GM12892 (cell line): ENCODE measurements at regions not wholly inside any gene's neighbourhood (a gene's known extent, or its start where the extent isn't known, plus 50 kb on each side); places are given as distances from the start of the nearest gene placed in this dataset.

Source experiments
- DNase-seq: peaks from one replicate; pipeline ENCODE4 v3.0.0; 2011; ENCODE audit not compliant: insufficient read length
- FAIRE-seq: peaks from 2 replicates; lab custom pipeline; 2011; peaks lifted over from hg19 to GRCh38; lab: Jason Lieb, UNC
- POLR2A ChIP-seq: IDR thresholded peaks from 2 replicates; pipeline ENCODE4 v1.6.1; 2011; ENCODE audit warnings: low read depth, low read length, control low read depth
- POLR2AphosphoS5 ChIP-seq: IDR thresholded peaks from 2 replicates; pipeline ENCODE4 v1.6.1; 2011; ENCODE audit warnings: low read depth, low read length, control low read depth
- TAF1 ChIP-seq: IDR thresholded peaks from 2 replicates; pipeline ENCODE4 v1.6.1; 2011; ENCODE audit warnings: low read depth, mild to moderate bottlenecking, control low read depth, low read length, borderline replicate concordance

DNA sequence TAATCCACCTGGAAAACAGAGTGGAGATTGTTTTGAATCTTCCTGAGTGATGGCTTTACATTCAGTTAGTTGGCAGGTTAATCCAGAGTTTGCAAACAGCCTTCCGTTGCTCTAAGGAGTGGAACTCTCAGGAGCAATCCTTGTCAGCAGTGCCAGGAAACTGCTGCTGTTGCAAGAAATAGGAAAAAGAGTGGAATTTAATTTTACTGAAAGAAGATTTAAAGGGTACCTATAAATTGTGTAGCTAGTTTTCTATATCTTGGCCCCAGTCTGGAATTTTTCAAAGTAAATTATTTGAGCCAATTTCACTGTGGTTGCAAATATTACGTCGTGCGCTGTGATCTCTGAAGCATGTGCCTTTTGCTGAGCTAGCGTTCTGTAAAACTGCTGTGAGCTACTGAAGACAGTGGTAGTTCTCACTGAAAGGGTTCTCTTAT is 55.5 kb upstream of the SLC5A12 start:
- FAIRE-seq, result peak; percentile 5
- no peak for TF ChIP-seq POLR2AphosphoS5
- no peak for DNase-seq

- DNase-seq, result no peak
- no peak for TF ChIP-seq POLR2AphosphoS5
- no peak for TF ChIP-seq TAF1
- no peak for TF ChIP-seq POLR2A
- FAIRE-seq, result peak; percentile 84
Measured at GRCh38 chr11:26778000-26778757, 56.3 kb upstream of the SLC5A12 start.

- FAIRE-seq (no peak), DNase-seq (no peak)
- TF ChIP-seq TAF1 (no peak), POLR2AphosphoS5 (no peak), POLR2A (no peak)
Measured at GRCh38 chr11:26779074-26779865, 57.4 kb upstream of the SLC5A12 start.

DNA sequence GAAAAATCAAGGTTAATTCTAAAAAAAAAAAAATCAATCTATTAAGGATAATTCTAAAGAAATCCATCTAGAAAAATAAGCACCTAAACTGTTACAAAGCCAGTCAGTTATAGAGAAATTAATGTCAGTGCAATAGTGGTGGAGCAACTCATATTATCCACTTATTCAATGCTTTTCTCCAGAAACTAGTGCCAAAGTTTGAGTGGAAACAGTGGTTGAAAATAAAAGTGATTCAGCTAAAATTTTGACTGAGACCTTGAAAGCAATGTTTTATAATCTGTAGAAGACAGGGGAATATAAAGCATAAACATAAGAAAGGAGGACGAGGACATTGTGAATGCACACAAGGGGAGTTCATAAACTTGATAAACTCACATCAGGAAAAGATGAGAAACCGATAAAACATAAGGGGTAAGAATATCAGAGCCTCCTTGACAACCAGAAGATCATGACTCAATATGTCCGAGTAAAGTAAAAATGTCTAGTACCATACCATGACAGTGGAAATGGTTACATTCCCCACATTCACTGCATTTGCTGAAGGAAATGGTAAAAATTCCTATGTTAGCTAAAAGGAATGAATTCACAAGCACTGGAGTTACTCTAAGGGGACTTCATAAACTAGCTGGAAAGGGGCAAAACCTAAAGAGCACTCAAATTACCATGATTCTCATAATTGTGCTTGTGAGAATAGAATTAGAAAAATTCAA is 58.7 kb upstream of the SLC5A12 start:
- FAIRE-seq (peak; percentile 14), DNase-seq (no peak)
- TF ChIP-seq POLR2AphosphoS5, result no peak
- TF ChIP-seq TAF1, result no peak
- no peak for TF ChIP-seq POLR2A

GRCh38 chr11:26782220-26782965 is 60.5 kb upstream of the SLC5A12 start:
- no peak for FAIRE-seq
- DNase-seq, result no peak
- TF ChIP-seq TAF1, result no peak
- no peak for TF ChIP-seq POLR2AphosphoS5
- no peak for TF ChIP-seq POLR2A

- FAIRE-seq (no peak), DNase-seq (no peak)
- TF ChIP-seq POLR2AphosphoS5, result no peak
- TF ChIP-seq POLR2A, result no peak
Measured at GRCh38 chr11:26783997-26784396, 62.1 kb upstream of the SLC5A12 start.

- TF ChIP-seq POLR2A (no peak), TAF1 (no peak), POLR2AphosphoS5 (no peak)
- DNase-seq, result no peak
- no peak for FAIRE-seq
Measured at GRCh38 chr11:26790738-26791137, 68.9 kb upstream of the SLC5A12 start.

- FAIRE-seq, result no peak
- TF ChIP-seq POLR2A (no peak), POLR2AphosphoS5 (no peak), TAF1 (no peak)
- DNase-seq, result no peak
Measured at GRCh38 chr11:26792941-26793340, 71.1 kb upstream of the SLC5A12 start.

DNA sequence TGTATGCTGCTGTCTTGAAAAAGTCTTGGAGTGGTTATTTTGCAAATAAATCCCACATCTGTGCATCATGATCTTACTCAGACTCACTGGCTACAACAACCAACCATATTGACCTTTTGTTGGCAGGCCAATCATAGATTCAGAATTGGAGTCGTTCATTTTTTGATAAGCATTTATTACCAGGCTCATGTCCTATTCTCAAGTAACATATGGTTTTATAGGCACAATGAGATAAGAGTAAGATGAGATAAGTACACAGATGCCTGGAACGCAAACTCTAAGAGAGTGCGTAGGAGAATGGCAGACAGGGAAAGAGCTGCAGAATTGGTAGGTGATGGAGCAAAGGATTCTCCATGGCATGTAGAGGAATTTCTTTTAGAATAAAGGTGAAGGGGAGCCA is 71.6 kb upstream of the SLC5A12 start:
- DNase-seq (no peak), FAIRE-seq (peak; percentile 58)

DNA sequence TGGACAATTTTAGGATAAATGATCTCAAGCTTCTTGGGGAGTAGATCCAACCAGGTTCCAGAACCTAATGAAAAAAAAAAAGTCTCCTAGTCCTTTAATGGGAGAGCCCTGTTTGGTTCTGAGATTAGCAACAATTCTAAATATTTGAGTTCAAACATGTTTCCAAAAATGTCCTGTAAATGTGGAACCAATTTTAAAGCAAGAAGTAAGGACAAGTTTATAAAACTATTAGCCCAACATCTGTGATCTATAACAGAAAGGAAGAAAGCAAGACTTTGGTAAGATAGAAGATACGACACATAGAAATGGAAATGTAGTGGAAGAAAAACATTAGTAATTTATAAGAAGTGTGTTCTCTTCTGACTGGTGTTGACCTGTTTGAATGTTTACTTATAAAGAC is 79.7 kb upstream of the SLC5A12 start:
- FAIRE-seq, result no peak
- DNase-seq, result no peak
- no peak for TF ChIP-seq POLR2A

More for the DNA sequence above, 71.6 kb upstream of the SLC5A12 start:
- no peak for TF ChIP-seq TAF1
- no peak for TF ChIP-seq POLR2A
- no peak for TF ChIP-seq POLR2AphosphoS5

- no peak for DNase-seq
- no peak for FAIRE-seq
- no peak for TF ChIP-seq TAF1
Measured at GRCh38 chr11:26805001-26805400, 83.1 kb upstream of the SLC5A12 start.

GRCh38 chr11:26806219-26806618 is 84.4 kb upstream of the SLC5A12 start:
- no peak for TF ChIP-seq TAF1
- no peak for TF ChIP-seq POLR2A
- DNase-seq (no peak), FAIRE-seq (no peak)
